ENCODE measurements at regions not wholly inside any gene's neighbourhood (a gene's known extent, or its start where the extent isn't known, plus 50 kb on each side); places are given as distances from the start of the nearest gene placed in this dataset.
A peak's percentile ranks its signal among the peaks of the same experiment; 100 is the strongest.

GRCh38 chr1:5598824-5599395, 393.3 kb downstream of the NPHP4 start:
- TF ChIP-seq EP300 (conservative IDR thresholded peaks at IDR 0.05; ENCODE audit: poor library complexity, severe bottlenecking) (no peak), CTCF (IDR thresholded peaks at IDR 0.05; ENCODE audit: poor library complexity, severe bottlenecking) (no peak), POLR2AphosphoS5 (IDR thresholded peaks at IDR 0.05) (no peak), REST (IDR thresholded peaks at IDR 0.05; ENCODE audit: borderline replicate concordance) (no peak), EZH2 (IDR thresholded peaks at IDR 0.05; ENCODE audit: borderline replicate concordance, insufficient read depth, low read length, poor library complexity, severe bottlenecking) (no peak), MXI1 (conservative IDR thresholded peaks at IDR 0.05; ENCODE audit: poor library complexity, severe bottlenecking) (no peak)
- H3F3A ChIP-seq (ENCODE audit: insufficient read depth, low read length, poor library complexity, severe bottlenecking), result no peaks in the 10 kb centered on the region

GRCh38 chr1:5597991-5598823, 394.0 kb downstream of the NPHP4 start:
- Histone ChIP-seq H4K20me1 (ENCODE audit: insufficient read depth) (no peaks in the 10 kb centered on the region), H3K36me3 (ENCODE audit: insufficient read depth, low read length) (no peaks in the 10 kb centered on the region), H3K27me3 (ENCODE audit: insufficient read depth, low read depth, low read length) (no peaks in the 10 kb centered on the region), H3K4me2 (ENCODE audit: low read length) (no peak overlapping the region), H2AFZ (ENCODE audit: low read depth, low read length) (no peak overlapping the region), H3K9me3 (ENCODE audit: low read length) (no peaks in the 10 kb centered on the region), H3K79me2 (replicated peaks; ENCODE audit: insufficient read depth, low read length) (no peaks in the 10 kb centered on the region), H3K9me2 (ENCODE audit: insufficient read depth, low read length) (no peaks in the 10 kb centered on the region), H3K9ac (ENCODE audit: low read length) (no peak overlapping the region), H3K4me3 (ENCODE audit: low read length) (no peak overlapping the region), H3K27ac (ENCODE audit: low read length) (peak overlapping the region; percentile 89), H3F3A (ENCODE audit: insufficient read depth, low read length, poor library complexity, severe bottlenecking) (no peaks in the 10 kb centered on the region)
- TF ChIP-seq RAD21 (conservative IDR thresholded peaks at IDR 0.05) (no peak), SMC3 (conservative IDR thresholded peaks at IDR 0.05; ENCODE audit: poor library complexity) (no peak), EP300 (conservative IDR thresholded peaks at IDR 0.05; ENCODE audit: poor library complexity, severe bottlenecking) (no peak), TAF1 (IDR thresholded peaks at IDR 0.05; ENCODE audit: low read depth) (no peak)

More at GRCh38 chr1:5598824-5599395, 393.3 kb downstream of the NPHP4 start:
- Histone ChIP-seq H3K4me2 (ENCODE audit: low read length) (no peak overlapping the region), H4K20me1 (ENCODE audit: insufficient read depth) (no peaks in the 10 kb centered on the region), H3K27me3 (ENCODE audit: insufficient read depth, low read depth, low read length) (no peaks in the 10 kb centered on the region), H3K9ac (ENCODE audit: low read length) (peak overlapping the region; percentile 14), H3K36me3 (ENCODE audit: insufficient read depth, low read length) (no peaks in the 10 kb centered on the region), H2AFZ (ENCODE audit: low read depth, low read length) (no peak overlapping the region), H3K79me2 (replicated peaks; ENCODE audit: insufficient read depth, low read length) (no peaks in the 10 kb centered on the region), H3K9me3 (ENCODE audit: low read length) (no peaks in the 10 kb centered on the region), H3K27ac (ENCODE audit: low read length) (peak overlapping the region; percentile 89), H3K9me2 (ENCODE audit: insufficient read depth, low read length) (no peaks in the 10 kb centered on the region), H3K4me3 (ENCODE audit: low read length) (no peak overlapping the region)
